Thoracic aorta (tissue), 2 donors: ENCODE measurements at regions not wholly inside any gene's neighbourhood (a gene's known extent, or its start where the extent isn't known, plus 50 kb on each side); places are given as distances from the start of the nearest gene placed in this dataset.

ENCODE experiments used
- ATAC-seq: fragments of 150-250 bp; one replicate; pipeline ENCODE4 v1.8.0; 2017; ENCODE audit warnings: low read depth; ENCODE audit not compliant: insufficient number of reproducible peaks, low FRiP score
- DNase-seq: peaks from one replicate; pipeline ENCODE4 v3.0.0-alpha.2; 2020; ENCODE audit warnings: low spot score
- H3K27ac ChIP-seq, 2 donors: fragments of 200-600 bp; sonication (generic); 1 replicate in 1 of 2; 2 replicates in 1 of 2; pipeline ENCODE4 v1.5.1; 2016; ENCODE audit warnings: mild to moderate bottlenecking in 2 of 2, moderate library complexity in 2 of 2
- H3K27me3 ChIP-seq: fragments of 200-600 bp; sonication (generic); replicated peaks from 2 replicates; pipeline ENCODE4 v1.6.0; 2016; ENCODE audit warnings: mild to moderate bottlenecking; ENCODE audit not compliant: insufficient read depth
- H3K36me3 ChIP-seq: fragments of 200-600 bp; sonication (generic); one replicate; pipeline ENCODE4 v1.5.1; 2016
- H3K4me1 ChIP-seq, 2 donors: fragments of 200-600 bp; sonication (generic); 1 replicate in 1 of 2; 2 replicates in 1 of 2; pipeline versions ENCODE4 v1.5.1 to v1.6.0; 2016; ENCODE audit warnings: low read depth in 2 of 2, mild to moderate bottlenecking in 1 of 2; ENCODE audit not compliant: control insufficient read depth in 1 of 2
- H3K4me3 ChIP-seq: fragments of 200-600 bp; sonication (generic); 2 replicates; pipeline ENCODE4 v1.5.1; 2016; ENCODE audit warnings: mild to moderate bottlenecking
- H3K9me3 ChIP-seq: fragments of 200-600 bp; sonication (generic); 2 replicates; pipeline ENCODE4 v1.5.1; 2016
- CTCF ChIP-seq: fragments of 200-600 bp; sonication (generic); IDR thresholded peaks from one replicate; pipeline ENCODE4 v1.5.1; 2019; ENCODE audit warnings: antibody characterized with exemption

- Histone ChIP-seq H3K4me1 (no peaks in the 10 kb centered on the region), H3K4me3 (no peak overlapping the region), H3K27me3 (no peaks in the 10 kb centered on the region), H3K27ac (no peak overlapping the region), H3K36me3 (no peaks in the 10 kb centered on the region), H3K9me3 (no peaks in the 10 kb centered on the region)
- ATAC-seq (no peak), DNase-seq (no peak)
- no peak for TF ChIP-seq CTCF
Measured at GRCh38 chr6:50539447-50539846, 173.9 kb upstream of the TFAP2D start.

- DNase-seq (no peak), ATAC-seq (no peak)
- no peak overlapping the region for H3K4me3 ChIP-seq
- no peaks in the 10 kb centered on the region for H3K9me3 ChIP-seq
- TF ChIP-seq CTCF, result no peak
- H3K27ac ChIP-seq, result no peak overlapping the region
- no peaks in the 10 kb centered on the region for H3K4me1 ChIP-seq
- H3K27me3 ChIP-seq, result no peaks in the 10 kb centered on the region
- no peaks in the 10 kb centered on the region for H3K36me3 ChIP-seq
Measured at GRCh38 chr6:50541941-50542340, 171.4 kb upstream of the TFAP2D start.

DNA sequence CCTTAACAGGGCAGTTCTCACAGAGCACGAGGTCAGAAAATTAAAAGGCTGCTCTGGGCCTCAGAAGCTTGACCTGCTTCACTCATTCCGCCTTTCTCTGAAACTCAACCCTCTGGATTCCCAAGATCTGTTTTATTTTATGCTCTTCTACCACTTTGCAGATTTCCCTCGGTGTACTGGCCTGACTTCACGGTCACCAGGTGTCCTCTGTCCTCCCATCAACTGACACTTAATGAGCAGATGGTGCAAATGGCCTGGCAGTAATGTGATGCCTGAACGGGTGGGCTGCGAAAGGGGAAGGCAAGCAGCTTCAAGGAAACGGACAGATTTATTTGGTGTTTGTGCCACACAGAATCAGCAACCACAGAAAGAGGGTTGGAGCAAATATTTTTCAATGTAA, 169.7 kb upstream of the TFAP2D start:
- no peak for TF ChIP-seq CTCF
- ATAC-seq (no peak), DNase-seq (no peak)
- no peak overlapping the region for H3K4me3 ChIP-seq
- no peaks in the 10 kb centered on the region for H3K4me1 ChIP-seq
- H3K9me3 ChIP-seq, result no peaks in the 10 kb centered on the region
- no peak overlapping the region for H3K27ac ChIP-seq
- H3K27me3 ChIP-seq, result no peaks in the 10 kb centered on the region
- no peaks in the 10 kb centered on the region for H3K36me3 ChIP-seq

DNA sequence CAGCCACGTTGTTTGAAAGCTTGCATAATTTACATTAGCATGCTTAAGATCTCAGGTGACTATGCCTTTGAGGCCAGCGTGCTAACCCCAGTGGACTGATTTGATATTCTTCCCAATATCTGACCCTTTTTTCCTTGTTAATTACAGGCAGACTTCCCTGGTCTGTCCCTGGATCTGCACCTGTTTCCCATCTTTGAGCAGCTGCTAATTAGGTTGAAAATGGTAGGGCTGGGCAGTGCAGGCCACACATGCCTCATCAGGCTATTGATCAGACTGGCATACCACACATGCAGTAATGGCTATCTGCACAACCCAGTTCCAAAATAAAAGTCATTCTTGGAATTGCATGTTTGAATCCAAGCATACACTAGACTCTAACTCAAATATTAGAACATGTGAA, 164.3 kb upstream of the TFAP2D start:
- DNase-seq (no peak), ATAC-seq (no peak)
- Histone ChIP-seq H3K27me3 (no peaks in the 10 kb centered on the region), H3K36me3 (no peaks in the 10 kb centered on the region), H3K4me3 (no peak overlapping the region), H3K9me3 (no peaks in the 10 kb centered on the region), H3K4me1 (no peaks in the 10 kb centered on the region), H3K27ac (no peak overlapping the region)
- no peak for TF ChIP-seq CTCF

DNA sequence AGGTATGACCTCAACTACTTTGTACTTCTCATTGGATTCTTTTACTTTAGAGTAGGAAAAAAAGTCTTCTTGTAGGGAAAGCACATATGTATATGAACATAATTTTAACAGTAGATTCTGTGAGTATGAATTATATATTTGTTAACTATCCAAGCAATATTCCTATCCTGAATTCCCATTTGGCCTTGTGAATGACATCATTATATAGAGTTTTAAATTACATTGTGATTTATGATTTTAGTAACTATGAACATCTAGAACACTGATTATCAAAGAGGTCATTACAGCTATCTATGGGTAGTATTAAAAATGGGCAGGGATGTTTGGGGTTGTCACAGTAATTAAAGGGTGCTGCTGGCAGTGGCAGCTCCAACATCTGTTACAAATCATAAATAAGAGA, 163.9 kb upstream of the TFAP2D start:
- Histone ChIP-seq H3K4me1 (no peaks in the 10 kb centered on the region), H3K27me3 (no peaks in the 10 kb centered on the region), H3K9me3 (no peaks in the 10 kb centered on the region), H3K4me3 (no peak overlapping the region), H3K27ac (no peak overlapping the region), H3K36me3 (no peaks in the 10 kb centered on the region)
- ATAC-seq (no peak), DNase-seq (no peak)
- TF ChIP-seq CTCF, result no peak
